ENCODE measurements at regions not wholly inside any gene's neighbourhood (a gene's known extent, or its start where the extent isn't known, plus 50 kb on each side); places are given as distances from the start of the nearest gene placed in this dataset.

- DNase-seq (ENCODE audit: low read depth, low spot score) (no peak), ATAC-seq (no peak)
- intact Hi-C loops (cut with micrococcal nuclease; ENCODE audit: unreplicated experiment) = no loop called here
- H3K4me3 ChIP-seq (ENCODE audit: low read depth in 2 of 2, low read length in 2 of 2) = no peak overlapping the region
- no peak overlapping the region for H3K27ac ChIP-seq (ENCODE audit: low read length)
- peaks cover 2% of the 10 kb centered on the region; the same call in 1 of the 2 replicates for H3K27me3 ChIP-seq (ENCODE audit: control insufficient read depth, insufficient read depth, low read length)
- in situ Hi-C loops (cut with HindIII; ENCODE audit: low pct_unique_long_range_greater_than_20kb, low sequenced_read_pairs) = no loop called here
- CTCF ChIA-PET = no interaction called here
- no peak for TF ChIP-seq CTCF (IDR thresholded peaks at IDR 0.05)
- TF ChIP-seq TCF7L2 (IDR thresholded peaks at IDR 0.05; ENCODE audit: low read depth, low read length) = no peak
- no peaks in the 10 kb centered on the region for H3K36me3 ChIP-seq (ENCODE audit: control insufficient read depth, insufficient read depth, low read length)
- H3K4me1 ChIP-seq (ENCODE audit: control insufficient read depth, insufficient read depth, low read length) = peaks cover 2% of the 10 kb centered on the region; the same call in 1 of the 2 replicates
- BruUV-seq (replicated peaks) = no TSS peak
- H3K9me3 ChIP-seq (ENCODE audit: control insufficient read depth, insufficient read depth, low read depth, low read length) = no peaks in the 10 kb centered on the region
- POLR2A ChIA-PET = no interaction called here
Observed at GRCh38 chr17:71164561-71164960, 956.3 kb upstream of the SOX9 start.

- Histone ChIP-seq H3K27me3 (ENCODE audit: control insufficient read depth, insufficient read depth, low read length) (peaks cover 2% of the 10 kb centered on the region; the same call in 1 of the 2 replicates), H3K27ac (ENCODE audit: low read length) (no peak overlapping the region), H3K9me3 (ENCODE audit: control insufficient read depth, insufficient read depth, low read depth, low read length) (no peaks in the 10 kb centered on the region), H3K4me3 (ENCODE audit: low read depth in 2 of 2, low read length in 2 of 2) (no peak overlapping the region), H3K4me1 (ENCODE audit: control insufficient read depth, insufficient read depth, low read length) (peaks cover 2% of the 10 kb centered on the region; the same call in 1 of the 2 replicates), H3K36me3 (ENCODE audit: control insufficient read depth, insufficient read depth, low read length) (no peaks in the 10 kb centered on the region)
- in situ Hi-C loops (cut with HindIII; ENCODE audit: low pct_unique_long_range_greater_than_20kb, low sequenced_read_pairs) = no loop called here
- BruUV-seq (replicated peaks) = no TSS peak
- DNase-seq (ENCODE audit: low read depth, low spot score) (no peak), ATAC-seq (no peak)
- intact Hi-C loops (cut with micrococcal nuclease; ENCODE audit: unreplicated experiment) = no loop called here
- TF ChIP-seq REST (IDR thresholded peaks at IDR 0.05; ENCODE audit: insufficient read depth in 1 of 2, low read depth in 2 of 2, low read length in 1 of 2) = no peak
- TF ChIP-seq CTCF (IDR thresholded peaks at IDR 0.05) = no peak
- TF ChIP-seq TCF7L2 (IDR thresholded peaks at IDR 0.05; ENCODE audit: low read depth, low read length) = no peak
- TF ChIP-seq SIN3A (IDR thresholded peaks at IDR 0.05; ENCODE audit: borderline replicate concordance, insufficient read depth, low read depth, low read length) = no peak
- no peak for TF ChIP-seq POLR2AphosphoS5 (IDR thresholded peaks at IDR 0.05; ENCODE audit: low read depth, low read length)
- POLR2A ChIA-PET = no interaction called here
- CTCF ChIA-PET = no interaction called here
Observed at GRCh38 chr17:71166311-71166710, 954.5 kb upstream of the SOX9 start.

Measured in Panc1 (cell line).